H9 (cell line): ENCODE measurements at regions not wholly inside any gene's neighbourhood (a gene's known extent, or its start where the extent isn't known, plus 50 kb on each side); places are given as distances from the start of the nearest gene placed in this dataset.

Experiments used
- DNase-seq: peaks from one replicate; pipeline ENCODE4 v3.0.0-alpha.2; 2017
- H2AFZ ChIP-seq: one replicate; pipeline ENCODE4 v1.6.1; 2013; ENCODE audit warnings: mild to moderate bottlenecking, low read length, control low read depth, moderate library complexity
- H2AK5ac ChIP-seq: 2 replicates; pipeline ENCODE4 v1.6.1; 2013; ENCODE audit warnings: low read length, control low read depth, mixed read lengths; ENCODE audit not compliant: insufficient read length
- H2BK120ac ChIP-seq: one replicate; pipeline ENCODE4 v1.6.1; 2013; ENCODE audit warnings: low read depth, mild to moderate bottlenecking, low read length, control low read depth, inconsistent platforms; ENCODE audit not compliant: poor library complexity, severe bottlenecking
- H2BK12ac ChIP-seq: 2 replicates; pipeline ENCODE4 v1.6.1; 2013; ENCODE audit warnings: low read length, control low read depth, mixed read lengths, low read depth; ENCODE audit not compliant: insufficient read length
- H2BK15ac ChIP-seq: 2 replicates; pipeline ENCODE4 v1.6.1; 2013; ENCODE audit warnings: low read depth, low read length, control low read depth
- H2BK20ac ChIP-seq: one replicate; pipeline ENCODE4 v1.6.1; 2013; ENCODE audit warnings: low read depth, mild to moderate bottlenecking, low read length, control low read depth, inconsistent platforms; ENCODE audit not compliant: poor library complexity, severe bottlenecking
- H2BK5ac ChIP-seq: 2 replicates; pipeline ENCODE4 v1.6.1; 2013; ENCODE audit warnings: low read length, control low read depth, mixed read lengths; ENCODE audit not compliant: insufficient read length
- H3K14ac ChIP-seq: 2 replicates; pipeline ENCODE4 v1.6.1; 2013; ENCODE audit warnings: low read length, control low read depth; ENCODE audit not compliant: insufficient read depth
- H3K18ac ChIP-seq: 2 replicates; pipeline ENCODE4 v1.6.1; 2013; ENCODE audit warnings: low read depth, mild to moderate bottlenecking, mixed read lengths, low read length, control low read depth; ENCODE audit not compliant: insufficient read length
- H3K23ac ChIP-seq: 2 replicates; pipeline ENCODE4 v1.6.1; 2013; ENCODE audit warnings: low read length, control low read depth, mixed read lengths, low read depth; ENCODE audit not compliant: insufficient read length
- H3K23me2 ChIP-seq: 2 replicates; pipeline ENCODE4 v1.6.1; 2013; ENCODE audit warnings: low read depth, mild to moderate bottlenecking, mixed read lengths, low read length, control low read depth; ENCODE audit not compliant: insufficient read length, poor library complexity, severe bottlenecking
- H3K27ac ChIP-seq: 2 replicates; pipeline ENCODE4 v1.5.1; 2013; ENCODE audit warnings: low read length, control low read depth, mixed read lengths, low read depth; ENCODE audit not compliant: insufficient read length
- H3K27me3 ChIP-seq: 2 replicates; pipeline ENCODE4 v1.6.1; 2013; ENCODE audit warnings: low read length, control low read depth, inconsistent platforms; ENCODE audit not compliant: insufficient read depth
- H3K4ac ChIP-seq: 2 replicates; pipeline ENCODE4 v1.6.1; 2013; ENCODE audit warnings: low read depth, mild to moderate bottlenecking, control low read depth, inconsistent platforms, low read length, moderate library complexity
- H3K4me1 ChIP-seq: 2 replicates; pipeline ENCODE4 v1.6.1; 2013; ENCODE audit warnings: low read length, control low read depth, inconsistent platforms; ENCODE audit not compliant: insufficient read depth
- H3K4me2 ChIP-seq: 2 replicates; pipeline ENCODE4 v1.6.1; 2013; ENCODE audit warnings: low read length, control low read depth, mixed read lengths; ENCODE audit not compliant: insufficient read length, insufficient read depth
- H3K56ac ChIP-seq: 2 replicates; pipeline ENCODE4 v1.6.1; 2013; ENCODE audit warnings: low read depth, mild to moderate bottlenecking, mixed read lengths, low read length, control low read depth; ENCODE audit not compliant: insufficient read length
- H3K79me1 ChIP-seq: 2 replicates; pipeline ENCODE4 v1.6.1; 2013; ENCODE audit warnings: low read depth, mild to moderate bottlenecking, moderate library complexity, low read length, control low read depth, inconsistent platforms; ENCODE audit not compliant: insufficient read depth, poor library complexity, severe bottlenecking
- H3K79me2 ChIP-seq: 2 replicates; pipeline ENCODE4 v1.6.1; 2013; ENCODE audit warnings: low read length, control low read depth, inconsistent platforms; ENCODE audit not compliant: insufficient read depth
- H3K9ac ChIP-seq: 2 replicates; pipeline ENCODE4 v1.6.1; 2013; ENCODE audit warnings: low read length, control low read depth, mixed read lengths; ENCODE audit not compliant: insufficient read length; ENCODE audit errors: extremely low read depth
- H3K9me3 ChIP-seq: one replicate; pipeline ENCODE4 v1.6.1; 2013; ENCODE audit warnings: low read depth, low read length, inconsistent platforms; ENCODE audit not compliant: control insufficient read depth
- H3T11ph ChIP-seq: one replicate; pipeline ENCODE4 v1.6.1; 2013; ENCODE audit warnings: mild to moderate bottlenecking, low read length, control low read depth, inconsistent platforms
- H4K20me1 ChIP-seq: one replicate; pipeline ENCODE4 v1.6.1; 2013; ENCODE audit not compliant: control insufficient read depth, insufficient read length, insufficient read depth
- H4K5ac ChIP-seq: 2 replicates; pipeline ENCODE4 v1.6.1; 2013; ENCODE audit warnings: low read depth, mild to moderate bottlenecking, mixed read lengths, low read length, control low read depth; ENCODE audit not compliant: insufficient read length
- H4K8ac ChIP-seq: replicated peaks from 2 replicates; pipeline ENCODE4 v1.6.1; 2013; ENCODE audit warnings: low read length, control low read depth, mixed read lengths, low read depth; ENCODE audit not compliant: insufficient read length
- H4K91ac ChIP-seq: 2 replicates; pipeline ENCODE4 v1.6.1; 2013; ENCODE audit warnings: low read depth, mild to moderate bottlenecking, moderate library complexity, mixed read lengths, low read length, control low read depth; ENCODE audit not compliant: insufficient read length
- H3K27ac Mint-ChIP-seq, 3 experiments: 2 replicates in 2 of 3; 3 replicates in 1 of 3; pipeline ENCODE4 v1.8.0; 2020 to 2021; ENCODE audit warnings: mixed read lengths in 3 of 3, mild to moderate bottlenecking in 1 of 3, moderate library complexity in 1 of 3
- H3K27me3 Mint-ChIP-seq: 2 replicates; pipeline ENCODE4 v1.8.0; 2021; ENCODE audit warnings: low read depth, mild to moderate bottlenecking, moderate library complexity, mixed read lengths
- H3K36me3 Mint-ChIP-seq, 3 experiments: 2 replicates in 2 of 3; 3 replicates in 1 of 3; pipeline ENCODE4 v1.8.0; 2020 to 2021; ENCODE audit warnings: low read depth in 3 of 3, mixed read lengths in 3 of 3; ENCODE audit not compliant: insufficient read depth in 1 of 3
- H3K4me1 Mint-ChIP-seq, 2 experiments: 2 replicates each; pipeline ENCODE4 v1.8.0; 2020; ENCODE audit warnings: mixed read lengths in 2 of 2
- H3K4me3 Mint-ChIP-seq, 2 experiments: 2 replicates in 1 of 2; 3 replicates in 1 of 2; pipeline ENCODE4 v1.8.0; 2020 to 2021; ENCODE audit warnings: mild to moderate bottlenecking in 2 of 2, mixed read lengths in 2 of 2, moderate library complexity in 1 of 2
- H3K9me3 Mint-ChIP-seq, 2 experiments: 2 replicates in 1 of 2; 3 replicates in 1 of 2; pipeline ENCODE4 v1.8.0; 2020; ENCODE audit warnings: mild to moderate bottlenecking in 2 of 2, mixed read lengths in 2 of 2, moderate library complexity in 1 of 2
- CTCF ChIP-seq: fragments of 200-600 bp; sonication (generic); conservative IDR thresholded peaks from 3 replicates; pipeline ENCODE4 v1.8.0; 2021; ENCODE audit warnings: antibody characterized with exemption, mild to moderate bottlenecking
- WGBS: extraction: QIAGEN DNeasy Blood & Tissue Kit; methylation state at CpG from one replicate; pipeline ENCODE4 v1.1.7; 2013; ENCODE audit warnings: missing lambda C conversion rate, low lambda C conversion rate, mixed read lengths; ENCODE audit not compliant: insufficient read length; ENCODE audit errors: extremely low coverage; 5-methylcytosine and 5-hydroxymethylcytosine counted together

- H3K36me3 Mint-ChIP-seq, result no peaks in the 10 kb centered on the region
- H3K27ac Mint-ChIP-seq, result peak overlapping the region in 1 of 3 experiments; percentile 57; a peak in 1 of 7 replicates
- H3K4me1 Mint-ChIP-seq, result peaks cover 9 to 14% of the 10 kb centered on the region in 2 experiments
- H4K91ac ChIP-seq, result no peak overlapping the region
- H3K27me3 Mint-ChIP-seq, result peaks cover 3% of the 10 kb centered on the region
- no peak overlapping the region for H2BK120ac ChIP-seq
- H3K27ac ChIP-seq, result no peak overlapping the region
- H3K79me1 ChIP-seq, result no peaks in the 10 kb centered on the region
- no peak overlapping the region for H4K5ac ChIP-seq
- no peak overlapping the region for H2BK12ac ChIP-seq
- no peaks in the 10 kb centered on the region for H3K23me2 ChIP-seq
- H3K56ac ChIP-seq, result no peak overlapping the region
- H3T11ph ChIP-seq, result no peak overlapping the region
- no peaks in the 10 kb centered on the region for H3K4me1 ChIP-seq
- H2AK5ac ChIP-seq, result no peak overlapping the region
- H3K18ac ChIP-seq, result no peak overlapping the region
- H3K9me3 Mint-ChIP-seq, result 0 out of 5 replicates have a peak, but pooled peaks cover 3% of the 10 kb centered on the region in 2 experiments
- H2BK5ac ChIP-seq, result no peak overlapping the region
- H3K9ac ChIP-seq, result no peak overlapping the region
- no peak overlapping the region for H2AFZ ChIP-seq
- no peak overlapping the region for H3K4me2 ChIP-seq
- no peak overlapping the region for H2BK15ac ChIP-seq
- H3K14ac ChIP-seq, result no peak overlapping the region
- H4K20me1 ChIP-seq, result no peaks in the 10 kb centered on the region
- TF ChIP-seq CTCF, result no peak
- no peak overlapping the region for H2BK20ac ChIP-seq
- WGBS, result no CpG with 5 or more reads among the region's 4 CpGs
- no peaks in the 10 kb centered on the region for H3K27me3 ChIP-seq
- no peaks in the 10 kb centered on the region for H3K79me2 ChIP-seq
- H3K4ac ChIP-seq, result no peak overlapping the region
- no peak overlapping the region for H3K23ac ChIP-seq
- H3K4me3 Mint-ChIP-seq, result no peak overlapping the region
- no peaks in the 10 kb centered on the region for H3K9me3 ChIP-seq
- DNase-seq, result no peak
- H4K8ac ChIP-seq, result no peak overlapping the region
Measured at GRCh38 chr10:128701381-128701780, 575.2 kb upstream of the MKI67 start.
